T-cell (primary cell): ENCODE measurements at regions not wholly inside any gene's neighbourhood (a gene's known extent, or its start where the extent isn't known, plus 50 kb on each side); places are given as distances from the start of the nearest gene placed in this dataset.

ENCODE experiments used
- ATAC-seq, 4 experiments: fragments of 200-7000 bp in 3 of 4; fragments of 150-1000 bp in 1 of 4; cut with Tn5 transposase; replicated peaks in 1 of 4; 1 replicate in 3 of 4; 2 replicates in 1 of 4; pipeline ENCODE4 v1.10.0; 2021; ENCODE audit warnings: moderate library complexity in 3 of 4, mild to moderate bottlenecking in 2 of 4, moderate number of reproducible peaks in 1 of 4
- CTCF ChIA-PET, 2 donors: fragments of 300-600 bp; sonication (Branson Sonifier 250); formaldehyde crosslinking; loops; one replicate each; lab custom pipeline; 2022; ENCODE audit warnings: antibody characterized with exemption in 2 of 2; lab: Charles Lee
- POLR2A ChIA-PET, 2 donors: fragments of 300-600 bp; sonication (Branson Sonifier 250); formaldehyde crosslinking; loops; one replicate each; lab custom pipeline; 2022; ENCODE audit warnings: antibody characterized with exemption in 2 of 2; lab: Charles Lee
- DNase-seq, 35 experiments: peaks; one replicate each; pipeline versions ENCODE4 v3.0.0 to v3.0.0-alpha.2; 2013 to 2023
- H3K27ac ChIP-seq: one replicate; pipeline ENCODE4 v1.5.1; 2013; ENCODE audit warnings: low read length
- H3K27me3 ChIP-seq, 2 experiments: replicated peaks in 1 of 2; 1 replicate in 1 of 2; 2 replicates in 1 of 2; pipeline versions ENCODE4 v1.6.1 to v1.7.0; 2013; ENCODE audit warnings: low read length in 1 of 2, mixed read lengths in 1 of 2; ENCODE audit not compliant: control insufficient read depth in 2 of 2, insufficient read depth in 2 of 2; ENCODE audit errors: extremely low read depth in 1 of 2
- H3K36me3 ChIP-seq, 2 donors: 1 replicate in 1 of 2; 2 replicates in 1 of 2; pipeline versions ENCODE4 v1.6.1 to v1.7.0; 2013; ENCODE audit warnings: low read length in 1 of 2; ENCODE audit not compliant: control insufficient read depth in 2 of 2, insufficient read depth in 1 of 2; ENCODE audit errors: extremely low read depth in 1 of 2
- H3K4me1 ChIP-seq, 2 experiments: 1 replicate in 1 of 2; 2 replicates in 1 of 2; pipeline versions ENCODE4 v1.6.1 to v1.7.0; 2013; ENCODE audit warnings: low read length in 2 of 2, mixed read lengths in 1 of 2; ENCODE audit not compliant: insufficient read depth in 2 of 2, control insufficient read depth in 1 of 2; ENCODE audit errors: extremely low read depth in 1 of 2
- H3K4me3 ChIP-seq, 2 donors: 1 replicate in 1 of 2; 2 replicates in 1 of 2; pipeline versions ENCODE4 v1.5.1 to v1.7.0; 2013; ENCODE audit warnings: mild to moderate bottlenecking in 2 of 2, low read length in 1 of 2, moderate library complexity in 1 of 2; ENCODE audit not compliant: control insufficient read depth in 1 of 2; ENCODE audit errors: extremely low read depth in 1 of 2
- H3K9me3 ChIP-seq: 2 replicates; pipeline ENCODE4 v1.7.0; 2013
- H3K27ac Mint-ChIP-seq, 2 donors: one replicate each; pipeline ENCODE4 v1.8.0; 2020 to 2021; ENCODE audit warnings: mild to moderate bottlenecking in 2 of 2, mixed read lengths in 2 of 2
- H3K27me3 Mint-ChIP-seq, 2 donors: one replicate each; pipeline ENCODE4 v1.8.0; 2021 to 2022; ENCODE audit warnings: mixed read lengths in 2 of 2
- H3K36me3 Mint-ChIP-seq: one replicate; pipeline ENCODE4 v1.8.0; 2021; ENCODE audit warnings: mixed read lengths
- H3K4me1 Mint-ChIP-seq, 3 donors: one replicate each; pipeline ENCODE4 v1.8.0; 2020 to 2022; ENCODE audit warnings: mixed read lengths in 3 of 3, mild to moderate bottlenecking in 1 of 3
- H3K4me3 Mint-ChIP-seq, 3 donors: one replicate each; pipeline ENCODE4 v1.8.0; 2020 to 2022; ENCODE audit warnings: mild to moderate bottlenecking in 3 of 3, mixed read lengths in 3 of 3, moderate library complexity in 3 of 3
- H3K9me3 Mint-ChIP-seq, 3 donors: one replicate each; pipeline ENCODE4 v1.8.0; 2020 to 2022; ENCODE audit warnings: mixed read lengths in 3 of 3
- WGBS: methylation state at CpG from one replicate; pipeline ENCODE4 v1.1.5; 2013; ENCODE audit warnings: missing lambda C conversion rate; ENCODE audit not compliant: insufficient coverage; 5-methylcytosine and 5-hydroxymethylcytosine counted together

DNA sequence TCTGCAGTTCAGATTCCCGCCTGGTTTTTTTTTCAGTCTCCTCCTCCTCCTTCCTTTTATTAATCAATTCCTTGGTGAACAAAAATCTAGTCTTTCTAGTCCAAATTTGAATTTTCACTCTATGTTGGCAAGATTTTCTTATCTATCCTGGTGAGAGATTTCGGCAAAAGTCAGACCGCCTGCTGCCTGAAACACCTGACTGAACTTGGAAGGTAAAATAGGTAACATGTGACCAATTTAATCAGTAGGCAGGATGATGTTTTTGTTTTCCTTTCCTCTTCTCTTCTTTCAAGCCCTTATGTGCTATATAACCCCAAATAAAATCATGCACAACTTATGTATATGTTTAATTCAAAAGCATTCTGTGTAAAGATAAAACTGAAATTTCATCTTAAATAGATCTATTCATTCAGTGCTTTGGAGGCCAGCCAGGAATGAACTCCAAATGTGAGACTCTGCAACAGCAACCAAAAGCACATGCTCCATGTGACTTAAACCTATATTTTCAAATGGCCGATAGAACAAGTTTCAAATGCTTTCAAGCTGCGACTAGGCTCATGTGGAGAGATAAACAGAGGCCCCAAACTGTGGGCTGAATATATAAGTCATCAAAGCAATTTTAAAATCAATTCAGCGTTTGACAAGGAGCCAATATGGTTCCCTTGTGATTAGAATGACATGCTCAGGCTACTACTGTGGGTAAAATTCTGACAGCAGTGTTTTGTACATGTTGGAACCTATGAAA is 100.4 kb upstream of the SEMA6A start:
- Histone ChIP-seq H3K36me3 (no peaks in the 10 kb centered on the region), H3K4me1 (no peaks in the 10 kb centered on the region), H3K4me3 (no peak overlapping the region), H3K27ac (no peak overlapping the region), H3K9me3 (no peaks in the 10 kb centered on the region), H3K27me3 (no peaks in the 10 kb centered on the region)
- H3K27me3 Mint-ChIP-seq: peaks cover 2 to 11% of the 10 kb centered on the region in 2 donors
- ATAC-seq (no peak), DNase-seq (no peak)
- H3K27ac Mint-ChIP-seq: no peak overlapping the region
- H3K9me3 Mint-ChIP-seq: peaks cover 0 to 7% (median 0%) of the 10 kb centered on the region in 3 donors
- ChIA-PET POLR2A (no interaction called here), CTCF (no interaction called here)
- no peaks in the 10 kb centered on the region for H3K4me1 Mint-ChIP-seq
- H3K36me3 Mint-ChIP-seq: no peaks in the 10 kb centered on the region
- H3K4me3 Mint-ChIP-seq: no peak overlapping the region
- WGBS: 80% methylated on average over 3 of the region's 6 CpGs

DNA sequence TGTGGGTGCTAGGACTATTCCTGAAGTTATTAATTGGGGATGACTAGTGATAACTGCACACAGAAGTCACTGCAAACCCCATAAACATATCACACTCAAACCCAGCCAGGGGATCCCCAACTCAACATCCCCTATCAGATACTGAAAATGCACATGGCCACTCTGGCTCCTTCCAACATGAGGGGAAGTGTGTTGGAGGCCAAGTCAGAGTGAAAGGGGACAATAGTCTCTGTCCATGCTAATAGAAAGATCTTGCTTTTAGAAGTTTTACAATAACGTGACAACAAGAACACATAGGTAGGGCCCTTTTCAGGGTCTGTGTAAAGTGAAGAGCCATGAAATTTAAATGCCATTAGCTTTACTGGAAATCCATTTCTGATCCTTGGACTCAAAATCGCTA is 98.8 kb upstream of the SEMA6A start:
- Histone ChIP-seq H3K4me3 (no peak overlapping the region), H3K9me3 (no peaks in the 10 kb centered on the region), H3K27me3 (no peaks in the 10 kb centered on the region), H3K4me1 (no peaks in the 10 kb centered on the region), H3K36me3 (no peaks in the 10 kb centered on the region), H3K27ac (no peak overlapping the region)
- Mint-ChIP-seq H3K4me1 (no peaks in the 10 kb centered on the region), H3K9me3 (peaks cover 0 to 6% (median 0%) of the 10 kb centered on the region in 3 donors), H3K4me3 (no peak overlapping the region), H3K27me3 (peaks cover 2 to 11% of the 10 kb centered on the region in 2 donors), H3K36me3 (no peaks in the 10 kb centered on the region), H3K27ac (no peak overlapping the region)
- no peak for ATAC-seq
- DNase-seq: no peak
- 89% methylated on average over 1 of the region's 2 CpGs for WGBS
- ChIA-PET CTCF (no interaction called here), POLR2A (no interaction called here)

DNA sequence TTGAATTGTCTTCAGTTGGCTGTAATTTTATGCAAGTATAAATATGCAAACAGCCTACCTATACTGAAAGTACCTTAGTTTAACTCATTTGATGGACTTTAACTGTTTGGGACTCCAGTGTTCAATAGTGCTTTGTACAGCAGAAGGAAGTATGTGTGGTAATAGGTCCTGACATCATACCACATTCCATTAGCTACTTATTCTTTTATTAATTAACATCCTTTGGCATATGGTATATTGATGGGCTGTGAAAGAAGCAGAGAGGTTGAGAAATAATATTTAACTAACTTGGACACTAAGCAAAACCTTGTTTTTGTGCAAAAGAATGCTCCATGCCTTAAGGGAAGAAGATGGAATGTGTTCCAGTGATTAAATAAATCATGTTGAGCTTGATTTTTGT is 97.6 kb upstream of the SEMA6A start:
- H3K36me3 Mint-ChIP-seq: no peaks in the 10 kb centered on the region
- no peak for DNase-seq
- no peaks in the 10 kb centered on the region for H3K4me1 ChIP-seq
- no peak overlapping the region for H3K4me3 Mint-ChIP-seq
- H3K4me3 ChIP-seq: no peak overlapping the region
- no peaks in the 10 kb centered on the region for H3K9me3 ChIP-seq
- ChIA-PET CTCF (no interaction called here), POLR2A (no interaction called here)
- H3K27me3 Mint-ChIP-seq: peaks cover 3 to 11% of the 10 kb centered on the region in 2 donors
- no peaks in the 10 kb centered on the region for H3K4me1 Mint-ChIP-seq
- no peak overlapping the region for H3K27ac Mint-ChIP-seq
- no peaks in the 10 kb centered on the region for H3K27me3 ChIP-seq
- no peak for ATAC-seq
- no peaks in the 10 kb centered on the region for H3K36me3 ChIP-seq
- H3K27ac ChIP-seq: no peak overlapping the region
- peaks cover 0 to 6% (median 0%) of the 10 kb centered on the region in 3 donors for H3K9me3 Mint-ChIP-seq

DNA sequence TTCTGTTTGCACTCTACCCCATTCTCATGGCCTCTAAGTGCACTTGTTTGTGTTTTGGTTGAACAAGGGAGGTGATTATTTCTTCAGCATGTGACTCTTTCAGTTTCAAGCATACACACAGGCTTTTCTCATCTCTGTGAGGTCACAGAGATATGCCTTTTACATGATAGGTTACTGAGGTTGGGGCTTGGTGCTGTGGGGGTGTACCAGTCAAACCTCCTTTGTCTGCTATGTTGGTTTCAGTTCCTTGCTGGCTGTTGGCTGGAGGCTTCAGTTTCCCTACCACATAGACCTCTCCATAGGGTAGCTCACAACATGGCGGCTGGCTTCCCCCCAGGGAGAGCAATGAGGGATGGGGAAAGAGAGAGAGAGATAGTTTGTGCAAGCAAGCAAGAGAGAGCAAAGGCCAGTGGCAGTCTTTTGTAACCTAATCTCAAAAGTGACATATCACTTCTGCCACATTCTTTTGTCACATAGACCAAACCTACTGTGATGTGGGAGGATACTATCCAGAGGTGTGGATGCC is 96.7 kb upstream of the SEMA6A start:
- H3K27me3 Mint-ChIP-seq: peaks cover 3 to 11% of the 10 kb centered on the region in 2 donors
- no peak for DNase-seq
- no peaks in the 10 kb centered on the region for H3K36me3 ChIP-seq
- no peak overlapping the region for H3K4me3 ChIP-seq
- WGBS: no CpG with 5 or more reads among the region's 1 CpG
- no peaks in the 10 kb centered on the region for H3K9me3 ChIP-seq
- peaks cover 0 to 3% (median 0%) of the 10 kb centered on the region in 3 donors for H3K9me3 Mint-ChIP-seq
- ATAC-seq: no peak
- H3K4me1 Mint-ChIP-seq: no peaks in the 10 kb centered on the region
- H3K27ac ChIP-seq: no peak overlapping the region
- H3K27ac Mint-ChIP-seq: no peak overlapping the region
- no peaks in the 10 kb centered on the region for H3K27me3 ChIP-seq
- POLR2A ChIA-PET: no interaction called here
- CTCF ChIA-PET: no interaction called here
- H3K4me1 ChIP-seq: no peaks in the 10 kb centered on the region
- H3K36me3 Mint-ChIP-seq: no peaks in the 10 kb centered on the region
- no peak overlapping the region for H3K4me3 Mint-ChIP-seq

DNA sequence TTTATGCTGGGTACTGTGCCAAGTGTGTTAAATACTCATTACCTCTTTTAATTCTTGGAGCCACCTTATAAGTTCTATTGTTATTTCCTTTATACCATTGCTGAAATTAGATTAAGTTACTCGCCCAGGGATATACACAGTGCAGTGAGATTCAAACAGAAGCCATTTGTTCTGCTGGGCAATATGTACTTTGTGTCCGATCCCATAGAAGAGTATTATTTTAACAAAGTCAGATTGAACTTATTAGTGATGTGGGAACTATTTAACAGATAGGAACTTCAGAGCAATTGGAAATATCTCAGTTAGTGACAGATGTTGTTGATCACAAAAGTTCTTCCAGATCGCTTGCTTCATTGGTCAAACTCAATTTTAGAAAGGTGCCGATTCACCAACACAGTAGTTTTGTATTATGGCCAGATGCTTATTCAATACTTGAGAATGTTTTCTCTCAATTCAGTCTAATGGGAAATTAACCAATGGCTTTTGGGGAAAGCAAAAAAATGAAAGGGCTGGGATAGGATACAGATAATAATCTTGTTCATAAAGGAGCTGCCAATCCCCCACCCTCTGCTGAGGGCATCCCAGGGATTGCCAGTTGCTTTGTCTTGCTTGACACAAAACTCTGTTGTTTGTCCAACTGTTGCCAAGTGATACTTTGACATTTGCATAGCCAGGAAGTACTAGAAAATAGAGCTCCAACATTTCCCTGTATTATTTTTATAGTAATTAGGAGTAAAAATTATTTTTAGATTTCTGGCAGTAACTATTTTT is 94.8 kb upstream of the SEMA6A start:
- Mint-ChIP-seq H3K4me3 (no peak overlapping the region), H3K27ac (no peak overlapping the region), H3K4me1 (no peaks in the 10 kb centered on the region), H3K36me3 (no peaks in the 10 kb centered on the region), H3K27me3 (peaks cover 6 to 22% of the 10 kb centered on the region in 2 donors), H3K9me3 (peaks cover 0 to 8% (median 0%) of the 10 kb centered on the region in 3 donors)
- no peak overlapping the region for H3K4me3 ChIP-seq
- H3K4me1 ChIP-seq: no peaks in the 10 kb centered on the region
- DNase-seq (no peak), ATAC-seq (no peak)
- H3K27me3 ChIP-seq: no peaks in the 10 kb centered on the region
- CTCF ChIA-PET: no interaction called here
- H3K27ac ChIP-seq: no peak overlapping the region
- no peaks in the 10 kb centered on the region for H3K9me3 ChIP-seq
- POLR2A ChIA-PET: no interaction called here
- H3K36me3 ChIP-seq: no peaks in the 10 kb centered on the region
- WGBS: 100% methylated on average over 1 of the region's 4 CpGs

DNA sequence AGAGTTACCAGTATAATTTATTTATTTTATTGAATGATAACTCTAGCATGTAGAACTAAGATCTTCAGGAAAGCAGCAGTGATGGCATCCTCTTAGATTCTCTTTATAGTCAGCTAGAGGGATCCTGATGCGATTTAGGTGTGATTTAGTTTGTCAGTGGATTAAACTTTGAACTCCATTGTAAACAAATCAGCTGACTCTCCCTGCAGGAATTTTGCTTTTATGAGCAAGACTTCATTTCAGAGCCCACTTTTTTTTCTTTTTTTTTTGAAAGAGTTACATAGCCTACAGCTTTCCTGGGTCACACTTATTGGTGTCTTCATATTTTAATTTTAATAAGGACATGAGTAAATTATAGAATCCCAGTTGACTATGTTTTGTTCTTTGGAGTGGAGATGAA is 93.8 kb upstream of the SEMA6A start:
- no peaks in the 10 kb centered on the region for H3K4me1 Mint-ChIP-seq
- Histone ChIP-seq H3K27me3 (no peaks in the 10 kb centered on the region), H3K9me3 (no peaks in the 10 kb centered on the region), H3K27ac (no peak overlapping the region), H3K36me3 (no peaks in the 10 kb centered on the region), H3K4me1 (no peaks in the 10 kb centered on the region), H3K4me3 (no peak overlapping the region)
- H3K4me3 Mint-ChIP-seq: no peak overlapping the region
- ChIA-PET POLR2A (no interaction called here), CTCF (no interaction called here)
- DNase-seq (no peak), ATAC-seq (no peak)
- no peak overlapping the region for H3K27ac Mint-ChIP-seq
- no CpG with 5 or more reads among the region's 1 CpG for WGBS
- peaks cover 0 to 8% (median 0%) of the 10 kb centered on the region in 3 donors for H3K9me3 Mint-ChIP-seq
- H3K27me3 Mint-ChIP-seq: peaks cover 6 to 24% of the 10 kb centered on the region in 2 donors
- H3K36me3 Mint-ChIP-seq: no peaks in the 10 kb centered on the region
